GM19035 (cell line): ENCODE measurements at regions not wholly inside any gene's neighbourhood (a gene's known extent, or its start where the extent isn't known, plus 50 kb on each side); places are given as distances from the start of the nearest gene placed in this dataset.

Experiments
- ATAC-seq: cut with Tn5 transposase; IDR thresholded peaks from one replicate; pipeline ENCODE4 v1.9.1; 2021; ENCODE audit not compliant: unreplicated experiment

- no peak for ATAC-seq
These were observed 93.0 kb upstream of the GRIK3 start for GRCh38 chr1:37127254-37127748.

- no peak for ATAC-seq
These were observed 93.8 kb upstream of the GRIK3 start for GRCh38 chr1:37128091-37128490.

- ATAC-seq: no peak
These were observed 96.1 kb upstream of the GRIK3 start for GRCh38 chr1:37130221-37130948.

DNA sequence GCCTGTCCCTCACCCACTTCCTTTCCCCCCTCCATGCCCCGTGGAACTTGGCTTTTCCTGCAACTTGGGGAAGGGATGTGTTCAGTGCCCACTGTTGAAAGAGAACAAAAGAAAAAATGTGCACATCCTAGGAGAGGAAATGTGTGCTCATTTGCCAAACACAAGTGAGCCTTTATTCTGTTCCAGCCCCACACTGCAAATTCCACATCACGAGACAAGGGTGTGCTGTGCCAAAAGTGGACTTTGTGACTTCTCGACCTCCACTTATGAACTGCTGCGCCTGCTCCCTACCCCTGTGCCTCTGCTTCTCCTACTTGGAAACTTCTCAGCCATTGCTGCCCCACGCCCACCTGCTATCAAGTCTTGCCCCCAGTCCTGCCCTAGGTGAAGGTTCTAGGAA is 97.0 kb upstream of the GRIK3 start:
- ATAC-seq: no peak

DNA sequence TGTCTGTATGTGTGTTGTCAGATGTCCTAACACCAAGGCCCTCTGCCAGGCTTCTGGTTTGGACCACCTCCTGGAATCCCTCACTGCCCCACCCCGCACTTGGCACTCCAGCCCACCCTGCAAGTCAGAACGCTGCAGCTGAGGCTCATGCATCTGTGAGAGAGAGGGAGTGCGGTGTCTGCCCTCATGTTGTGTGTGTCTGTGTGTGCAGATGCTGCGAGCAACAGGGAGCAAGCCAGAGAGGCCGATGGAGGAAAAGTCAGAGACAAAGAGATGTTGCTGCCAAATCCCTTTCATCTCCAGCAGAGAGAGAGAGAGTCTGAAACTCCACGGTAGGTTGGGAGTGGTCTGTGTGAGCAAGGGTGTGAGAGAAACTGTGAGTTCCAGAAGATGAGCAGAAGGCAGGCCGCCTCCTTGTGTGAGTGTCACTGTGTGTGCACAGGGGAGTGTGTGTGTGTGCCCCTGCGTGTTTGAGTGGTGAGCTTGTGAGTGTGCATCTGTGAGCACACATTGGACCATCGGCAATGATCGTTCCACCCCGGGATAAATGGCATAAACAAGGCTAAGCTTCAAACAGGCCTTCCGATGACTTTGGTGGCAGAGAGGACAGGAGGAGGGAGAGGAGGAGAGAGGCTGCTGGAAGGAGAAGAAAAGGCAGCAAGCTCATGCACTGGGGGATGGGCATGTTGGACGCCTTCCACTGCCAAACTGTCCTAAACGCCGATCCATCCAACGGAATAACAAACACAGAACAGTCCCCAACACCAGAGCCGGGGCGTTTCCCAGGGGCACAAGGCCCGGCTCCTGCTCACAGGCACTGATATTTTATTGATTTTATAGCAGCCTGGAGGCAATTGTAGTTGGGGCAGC is 99.2 kb upstream of the GRIK3 start:
- no peak for ATAC-seq

GRCh38 chr1:37134599-37134998 is 100.3 kb upstream of the GRIK3 start:
- ATAC-seq: no peak

GRCh38 chr1:37135032-37135431 is 100.7 kb upstream of the GRIK3 start:
- no peak for ATAC-seq

GRCh38 chr1:37137014-37137413 is 102.7 kb upstream of the GRIK3 start:
- no peak for ATAC-seq

- ATAC-seq: no peak
These were observed 103.3 kb upstream of the GRIK3 start for GRCh38 chr1:37137601-37138000.

GRCh38 chr1:37143800-37144199 is 109.5 kb upstream of the GRIK3 start:
- no peak for ATAC-seq

DNA sequence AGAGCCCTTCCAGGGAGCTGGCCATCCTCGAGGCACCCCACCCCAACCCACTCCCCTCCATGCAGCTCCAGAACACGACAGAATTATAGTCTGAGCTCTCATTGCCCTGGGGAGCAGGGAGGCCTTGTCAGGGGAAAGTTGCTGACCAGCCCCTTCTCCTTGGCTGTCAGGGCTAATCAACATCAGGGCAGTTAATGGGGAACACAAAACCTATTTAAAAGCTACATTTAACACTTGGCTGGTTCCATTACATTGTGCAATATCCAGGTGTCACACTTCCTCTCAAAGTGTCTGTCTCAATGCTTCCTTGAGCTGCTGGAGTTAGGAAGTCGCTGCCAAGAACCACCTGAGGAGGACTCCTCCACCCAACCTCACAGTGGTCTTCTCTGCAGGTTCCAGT is 111.8 kb upstream of the GRIK3 start:
- ATAC-seq: no peak

GRCh38 chr1:37147392-37147831 is 113.1 kb upstream of the GRIK3 start:
- ATAC-seq: no peak

DNA sequence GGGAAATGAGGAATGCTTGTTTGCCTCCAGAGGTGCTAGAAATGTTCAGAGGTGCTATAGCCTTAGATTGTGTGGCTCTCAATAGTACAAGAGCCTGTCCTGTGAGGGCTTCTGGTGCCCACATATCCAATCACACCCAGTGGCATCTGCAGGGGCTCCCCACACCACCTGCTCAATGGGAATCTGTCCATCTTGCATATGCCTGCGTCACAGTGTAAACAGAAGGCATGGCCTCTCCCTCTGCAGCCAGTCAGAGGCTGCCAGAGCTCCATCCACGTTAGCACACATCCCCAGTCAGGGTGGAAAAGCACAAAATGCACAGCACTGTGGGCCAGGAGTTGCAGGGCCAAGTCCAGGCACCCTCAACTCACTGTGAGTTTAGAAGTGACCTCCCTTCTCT is 113.6 kb upstream of the GRIK3 start:
- no peak for ATAC-seq

DNA sequence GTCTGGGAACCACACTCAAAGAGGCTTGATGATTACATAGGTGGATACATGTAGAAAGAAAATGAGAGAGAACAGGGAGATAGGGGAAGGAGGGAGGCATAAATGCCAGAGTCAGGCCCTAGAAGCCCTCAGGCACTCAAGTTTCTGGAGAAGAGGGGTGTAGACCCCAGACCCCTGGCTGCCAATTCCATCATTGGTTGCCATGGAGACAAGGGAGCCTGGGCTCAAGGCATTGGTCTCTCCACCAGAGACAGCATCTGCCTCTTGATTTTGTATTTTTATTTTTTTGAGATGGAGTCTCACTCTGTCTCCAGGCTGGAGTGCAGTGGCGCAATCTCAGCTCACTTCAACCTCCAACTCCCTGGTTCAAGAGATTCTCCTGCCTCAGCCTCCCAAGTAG is 114.3 kb upstream of the GRIK3 start:
- no peak for ATAC-seq

DNA sequence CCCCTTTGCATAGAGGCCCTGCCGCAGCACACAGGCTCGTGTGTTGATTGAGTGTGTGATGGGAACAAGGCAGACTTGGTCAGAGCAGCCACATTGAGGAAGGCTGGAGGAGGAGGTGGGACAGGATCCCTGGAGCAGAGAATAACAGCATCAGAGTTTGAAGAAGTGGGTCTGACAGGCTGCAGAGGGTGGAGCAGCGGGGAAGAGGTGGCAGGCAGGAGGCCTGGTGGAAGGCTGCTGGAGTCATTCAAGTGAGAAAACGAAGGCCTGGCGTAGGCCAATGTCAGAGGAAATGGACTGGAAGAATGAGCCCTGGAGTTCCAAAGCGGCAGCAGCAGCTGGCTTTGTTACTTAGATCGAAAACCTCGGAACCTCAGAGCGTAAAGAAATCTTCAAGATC is 115.0 kb upstream of the GRIK3 start:
- ATAC-seq: no peak

DNA sequence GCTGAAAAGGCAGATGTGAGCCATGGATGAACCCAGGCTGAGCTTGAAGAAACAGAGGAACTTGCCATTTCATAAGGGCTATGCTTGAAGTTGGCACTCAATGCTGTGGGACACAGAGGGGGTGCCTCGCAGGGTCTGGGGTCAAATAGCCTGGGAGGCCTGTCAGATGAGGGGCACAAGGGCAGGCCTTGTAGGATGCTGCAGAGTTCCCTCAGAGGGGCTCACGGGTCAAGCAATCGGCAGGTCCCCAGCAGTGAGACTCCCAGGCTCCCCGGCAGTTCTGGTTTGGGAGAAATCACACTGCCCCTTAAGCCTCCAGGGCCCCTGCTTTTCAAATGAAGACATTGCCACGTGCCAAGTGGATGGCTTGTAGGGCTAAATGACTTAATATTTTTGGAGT is 116.7 kb upstream of the GRIK3 start:
- ATAC-seq: no peak

GRCh38 chr1:37151789-37152188 is 117.5 kb upstream of the GRIK3 start:
- no peak for ATAC-seq

- no peak for ATAC-seq
These were observed 118.2 kb upstream of the GRIK3 start for GRCh38 chr1:37152491-37152890.

DNA sequence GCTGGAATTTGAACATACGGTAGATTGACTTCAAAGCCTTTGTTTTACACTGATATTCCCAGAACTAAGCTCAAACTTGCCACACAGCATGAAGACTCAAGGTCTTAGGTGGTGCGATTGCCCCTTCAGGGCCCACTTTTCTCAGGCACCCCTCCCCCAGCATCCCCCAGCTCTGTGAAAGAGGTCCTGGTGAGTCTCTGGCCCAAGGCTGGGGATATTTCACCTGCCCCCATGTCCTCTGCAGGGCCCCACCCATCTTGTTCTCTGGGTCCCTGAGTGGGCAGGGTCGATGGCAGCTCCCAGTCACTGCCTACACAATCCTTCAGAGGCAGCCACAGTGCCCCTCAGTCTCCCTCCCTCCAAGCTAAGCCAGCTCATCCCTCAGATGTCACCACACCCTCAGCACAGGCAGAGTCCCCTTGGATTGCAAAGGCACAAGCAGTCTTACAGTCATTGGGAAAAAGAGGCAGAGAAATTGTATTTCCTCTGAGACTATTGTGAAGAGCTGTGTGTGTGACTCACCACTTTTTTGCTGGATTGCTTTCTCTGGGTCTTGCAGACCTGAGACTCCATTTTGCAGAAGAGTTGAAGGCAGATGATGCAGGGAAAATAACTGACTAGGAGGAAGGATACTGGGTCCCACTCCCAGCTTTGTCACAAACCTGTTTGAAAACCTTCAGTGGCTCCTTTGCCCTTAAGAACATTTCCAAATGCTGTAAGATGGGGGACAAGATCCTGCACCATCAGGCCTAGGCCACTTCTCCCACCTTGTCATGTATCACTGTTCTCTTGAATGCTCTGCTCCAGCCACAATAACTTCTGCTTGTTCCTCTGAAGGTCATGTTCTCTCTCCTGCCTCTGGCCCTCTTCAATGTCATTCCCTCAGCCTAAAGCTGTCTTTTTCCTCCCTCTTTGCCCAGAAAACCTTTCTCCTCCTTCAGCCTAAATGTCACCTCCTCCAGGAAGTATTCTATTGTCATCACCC is 119.1 kb upstream of the GRIK3 start:
- ATAC-seq: no peak

- ATAC-seq: no peak
These were observed 122.3 kb upstream of the GRIK3 start for GRCh38 chr1:37156646-37157045.

GRCh38 chr1:37157634-37158033 is 123.3 kb upstream of the GRIK3 start:
- no peak for ATAC-seq
